Breast epithelium (tissue), 3 donors: ENCODE measurements at regions not wholly inside any gene's neighbourhood (a gene's known extent, or its start where the extent isn't known, plus 50 kb on each side); places are given as distances from the start of the nearest gene placed in this dataset.

ENCODE experiments used
- CTCF ChIP-seq, 3 donors: fragments of 450-650 bp; IDR thresholded peaks; one replicate each; pipeline ENCODE4 v1.5.1; 2016 to 2017; ENCODE audit warnings: antibody characterized with exemption in 3 of 3, mild to moderate bottlenecking in 3 of 3, moderate library complexity in 3 of 3
- POLR2AphosphoS5 ChIP-seq, 3 donors: sonication (generic); formaldehyde crosslinking; IDR thresholded peaks; one replicate each; pipeline ENCODE4 v1.6.1; 2017; ENCODE audit warnings: antibody characterized with exemption in 3 of 3

GRCh38 chr10:123570051-123570897 is 95.9 kb upstream of the GPR26 start:
- TF ChIP-seq CTCF (IDR thresholded peaks at IDR 0.05) (no peak), POLR2AphosphoS5 (IDR thresholded peaks at IDR 0.05) (no peak)
